SK-N-SH (cell line): ENCODE measurements at regions not wholly inside any gene's neighbourhood (a gene's known extent, or its start where the extent isn't known, plus 50 kb on each side); places are given as distances from the start of the nearest gene placed in this dataset.

Source experiments
- CTCF ChIA-PET: fragments of 300-600, 350-600 bp; formaldehyde crosslinking; extraction: SDS; loops from one replicate; lab custom pipeline; 2021; lab: Yijun Ruan, JAX
- POLR2A ChIA-PET: fragments of 350-600 bp; sonication (Branson Sonifier 250); formaldehyde crosslinking; extraction: SDS; loops from one replicate; lab custom pipeline; 2020; ENCODE audit warnings: antibody characterized with exemption, inconsistent platforms; lab: Yijun Ruan, JAX
- DNase-seq: peaks from one replicate; pipeline ENCODE4 v3.0.0; 2012
- H2AFZ ChIP-seq: fragments of 200-600 bp; sonication (generic); 2 replicates; pipeline ENCODE4 v1.8.1; 2016; ENCODE audit warnings: antibody characterized with exemption, mild to moderate bottlenecking, low read depth
- H3F3A ChIP-seq: fragments of 200-600 bp; sonication (generic); replicated peaks from 2 replicates; pipeline ENCODE3; 2016; ENCODE audit warnings: antibody characterized with exemption, mild to moderate bottlenecking; ENCODE audit not compliant: insufficient read depth
- H3K27ac ChIP-seq, 2 experiments: fragments of 200-500 bp in 1 of 2; fragments of 200-600 bp in 1 of 2; sonication (Bioruptor generic) in 1 of 2; sonication (generic), shearing (Covaris generic) in 1 of 2; 2 replicates each; pipeline versions ENCODE4 v1.5.1 to v1.6.1; 2014 to 2016; ENCODE audit warnings: low read depth in 2 of 2, inconsistent platforms in 1 of 2, low read length in 1 of 2, mild to moderate bottlenecking in 1 of 2, mixed read lengths in 1 of 2
- H3K27me3 ChIP-seq: fragments of 200-600 bp; sonication (generic), shearing (Covaris generic); 2 replicates; pipeline ENCODE4 v1.6.1; 2016; ENCODE audit warnings: mixed run types; ENCODE audit not compliant: insufficient read depth
- H3K36me3 ChIP-seq, 2 experiments: fragments of 200-500 bp in 1 of 2; fragments of 200-600 bp in 1 of 2; sonication (Bioruptor generic) in 1 of 2; sonication (generic) in 1 of 2; replicated peaks in 1 of 2; 2 replicates each; pipeline versions ENCODE3 to v1.5.1; 2014 to 2016; ENCODE audit warnings: low read length in 1 of 2, mild to moderate bottlenecking in 1 of 2; ENCODE audit not compliant: insufficient read depth in 2 of 2, control insufficient read depth in 1 of 2
- H3K4me1 ChIP-seq, 2 experiments: fragments of 200-500 bp in 1 of 2; fragments of 200-600 bp in 1 of 2; sonication (Bioruptor generic) in 1 of 2; sonication (generic), shearing (Covaris generic) in 1 of 2; 2 replicates each; pipeline versions ENCODE4 v1.5.1 to v1.6.1; 2014 to 2016; ENCODE audit warnings: low read depth in 1 of 2, low read length in 1 of 2, mixed run types in 1 of 2; ENCODE audit not compliant: insufficient read depth in 2 of 2, control insufficient read depth in 1 of 2
- H3K4me2 ChIP-seq: fragments of 200-600 bp; sonication (generic), shearing (Covaris generic); 2 replicates; pipeline ENCODE4 v1.6.1; 2017; ENCODE audit warnings: mixed run types
- H3K4me3 ChIP-seq, 2 experiments: fragments of 200-500 bp in 1 of 2; fragments of 200-600 bp in 1 of 2; sonication (Bioruptor generic) in 1 of 2; sonication (generic), shearing (Covaris generic) in 1 of 2; 2 replicates each; pipeline versions ENCODE4 v1.5.1 to v1.8.1; 2014 to 2016; ENCODE audit warnings: low read depth in 2 of 2, inconsistent platforms in 1 of 2, low read length in 1 of 2, mild to moderate bottlenecking in 1 of 2, mixed read lengths in 1 of 2, moderate library complexity in 1 of 2
- H3K79me2 ChIP-seq: fragments of 200-600 bp; sonication (generic); 2 replicates; pipeline ENCODE4 v1.8.1; 2017; ENCODE audit warnings: mild to moderate bottlenecking; ENCODE audit not compliant: insufficient read depth
- H3K9ac ChIP-seq: fragments of 200-600 bp; sonication (generic); 2 replicates; pipeline ENCODE4 v1.6.1; 2017; ENCODE audit warnings: mixed run types
- H3K9me2 ChIP-seq: fragments of 200-600 bp; sonication (generic); 2 replicates; pipeline ENCODE4 v1.6.1; 2017; ENCODE audit warnings: mixed run types
- H3K9me3 ChIP-seq: fragments of 200-600 bp; sonication (generic); 2 replicates; pipeline ENCODE4 v1.6.1; 2017; ENCODE audit warnings: mixed run types, mild to moderate bottlenecking, moderate library complexity
- H4K20me1 ChIP-seq: fragments of 200-600 bp; sonication (generic); 2 replicates; pipeline ENCODE4 v1.6.1; 2017; ENCODE audit warnings: mild to moderate bottlenecking, mixed run types; ENCODE audit not compliant: insufficient read depth
- CTCF ChIP-seq: fragments of 200-600 bp; sonication (generic); IDR thresholded peaks from 2 replicates; pipeline ENCODE4 v1.6.1; 2017; ENCODE audit warnings: antibody characterized with exemption, mild to moderate bottlenecking, moderate library complexity
- ELF1 ChIP-seq: IDR thresholded peaks from 2 replicates; pipeline ENCODE4 v1.4.0; 2012
- FOSL2 ChIP-seq: IDR thresholded peaks from 2 replicates; pipeline ENCODE4 v1.4.0; 2012; ENCODE audit warnings: low read depth, mild to moderate bottlenecking, moderate library complexity, borderline replicate concordance
- JUND ChIP-seq: IDR thresholded peaks from 2 replicates; pipeline ENCODE4 v1.4.0; 2012
- MAX ChIP-seq: IDR thresholded peaks from 2 replicates; pipeline ENCODE4 v1.4.0; 2012; ENCODE audit warnings: low read depth
- NFIC ChIP-seq: IDR thresholded peaks from 2 replicates; pipeline ENCODE4 v1.4.0; 2012; ENCODE audit warnings: borderline replicate concordance
- WGBS: methylation state at CpG from one replicate; pipeline ENCODE4 v1.1.6; 2017; ENCODE audit warnings: low lambda C conversion rate; 5-methylcytosine and 5-hydroxymethylcytosine counted together
- TF ChIP-seq, protein P1 (sequence below): fragments of 150-350 bp; IDR thresholded peaks from 2 replicates; pipeline ENCODE4 v1.6.1; 2016; ENCODE audit warnings: mild to moderate bottlenecking, low read depth, low read length
- TF ChIP-seq, protein P2 (sequence below): IDR thresholded peaks from 2 replicates; pipeline ENCODE4 v1.4.0; 2012; ENCODE audit warnings: low read depth, borderline replicate concordance

- H3K4me1 ChIP-seq, result no peaks in the 10 kb centered on the region
- no peaks in the 10 kb centered on the region for H3K9me3 ChIP-seq
- CTCF ChIA-PET, result interaction anchor here (1.3 kb wide), 1 partner anchor 65 kb away, joined by 3 read pairs; no protein-coding TSS in a partner anchor
- H3K9ac ChIP-seq, result no peak overlapping the region
- H4K20me1 ChIP-seq, result no peaks in the 10 kb centered on the region
- no peak overlapping the region for H3K4me3 ChIP-seq
- 10% methylated on average over 3 of the region's 3 CpGs for WGBS
- no peaks in the 10 kb centered on the region for H3K9me2 ChIP-seq
- H3K27ac ChIP-seq, result peak overlapping the region in 1 of 2 experiments; percentile 41; a peak in 2 of 4 replicates
- DNase-seq, result no peak
- H3K36me3 ChIP-seq, result no peaks in the 10 kb centered on the region
- no peak overlapping the region for H3K4me2 ChIP-seq
- no peaks in the 10 kb centered on the region; the same call in 1 of the 2 replicates for H3K27me3 ChIP-seq
- TF ChIP-seq, protein P1, sequence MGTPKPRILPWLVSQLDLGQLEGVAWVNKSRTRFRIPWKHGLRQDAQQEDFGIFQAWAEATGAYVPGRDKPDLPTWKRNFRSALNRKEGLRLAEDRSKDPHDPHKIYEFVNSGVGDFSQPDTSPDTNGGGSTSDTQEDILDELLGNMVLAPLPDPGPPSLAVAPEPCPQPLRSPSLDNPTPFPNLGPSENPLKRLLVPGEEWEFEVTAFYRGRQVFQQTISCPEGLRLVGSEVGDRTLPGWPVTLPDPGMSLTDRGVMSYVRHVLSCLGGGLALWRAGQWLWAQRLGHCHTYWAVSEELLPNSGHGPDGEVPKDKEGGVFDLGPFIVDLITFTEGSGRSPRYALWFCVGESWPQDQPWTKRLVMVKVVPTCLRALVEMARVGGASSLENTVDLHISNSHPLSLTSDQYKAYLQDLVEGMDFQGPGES, result no peak
- peak overlapping the region; percentile 12; the same call in 1 of the 2 replicates for H2AFZ ChIP-seq
- POLR2A ChIA-PET, result no interaction called here
- peaks cover 12% of the 10 kb centered on the region for H3F3A ChIP-seq
- no peaks in the 10 kb centered on the region for H3K79me2 ChIP-seq
Observed at GRCh38 chr4:121256887-121257466, 92.9 kb upstream of the TNIP3 start.

GRCh38 chr4:121255986-121256750, 92.0 kb upstream of the TNIP3 start:
- Histone ChIP-seq H4K20me1 (no peaks in the 10 kb centered on the region), H2AFZ (no peak overlapping the region), H3F3A (peaks cover 12% of the 10 kb centered on the region), H3K79me2 (no peaks in the 10 kb centered on the region), H3K4me2 (no peak overlapping the region), H3K9me2 (no peaks in the 10 kb centered on the region), H3K4me3 (no peak overlapping the region), H3K27me3 (no peaks in the 10 kb centered on the region), H3K36me3 (no peaks in the 10 kb centered on the region), H3K9me3 (no peaks in the 10 kb centered on the region), H3K4me1 (no peaks in the 10 kb centered on the region), H3K27ac (peak overlapping the region in 1 of 2 experiments; percentile 41; a peak in 2 of 4 replicates), H3K9ac (no peak overlapping the region)
- ChIA-PET POLR2A (no interaction called here), CTCF (interaction anchor here (0.7 to 1.2 kb wide), 2 partner anchors 64 to 1101 kb away, joined by 3 to 4 read pairs; no protein-coding TSS in a partner anchor)
- peak; percentile 63 for TF ChIP-seq NFIC
- TF ChIP-seq JUND, result 0 out of 2 replicates have a peak, but pooled peaks have one; percentile 33
- TF ChIP-seq FOSL2, result peak; percentile 65; the same call in 1 of the 2 replicates
- TF ChIP-seq CTCF, result no peak
- no peak for TF ChIP-seq ELF1
- TF ChIP-seq, protein P2, sequence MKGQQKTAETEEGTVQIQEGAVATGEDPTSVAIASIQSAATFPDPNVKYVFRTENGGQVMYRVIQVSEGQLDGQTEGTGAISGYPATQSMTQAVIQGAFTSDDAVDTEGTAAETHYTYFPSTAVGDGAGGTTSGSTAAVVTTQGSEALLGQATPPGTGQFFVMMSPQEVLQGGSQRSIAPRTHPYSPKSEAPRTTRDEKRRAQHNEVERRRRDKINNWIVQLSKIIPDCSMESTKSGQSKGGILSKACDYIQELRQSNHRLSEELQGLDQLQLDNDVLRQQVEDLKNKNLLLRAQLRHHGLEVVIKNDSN, result no peak
- TF ChIP-seq MAX, result no peak
- DNase-seq, result no peak
